Mesendoderm (in vitro differentiated cells): ENCODE measurements at regions not wholly inside any gene's neighbourhood (a gene's known extent, or its start where the extent isn't known, plus 50 kb on each side); places are given as distances from the start of the nearest gene placed in this dataset.

Experiments used
- DNase-seq: peaks from one replicate; pipeline ENCODE4 v3.0.0; 2013
- H2AK5ac ChIP-seq: 2 replicates; pipeline ENCODE4 v1.6.1; 2013; ENCODE audit warnings: low read length, inconsistent platforms
- H2BK120ac ChIP-seq: 2 replicates; pipeline ENCODE4 v1.6.1; 2013; ENCODE audit warnings: low read depth, mild to moderate bottlenecking, low read length, moderate library complexity, mixed read lengths
- H2BK15ac ChIP-seq: replicated peaks from 2 replicates; pipeline ENCODE4 v1.6.1; 2013; ENCODE audit warnings: low read depth, mild to moderate bottlenecking, moderate library complexity
- H2BK5ac ChIP-seq: 2 replicates; pipeline ENCODE4 v1.6.1; 2013; ENCODE audit warnings: low read length, inconsistent platforms
- H3K18ac ChIP-seq: 2 replicates; pipeline ENCODE4 v1.6.1; 2013; ENCODE audit warnings: mild to moderate bottlenecking, low read length, mixed read lengths
- H3K23ac ChIP-seq: one replicate; pipeline ENCODE4 v1.6.1; 2013; ENCODE audit warnings: low read length
- H3K27ac ChIP-seq: 2 replicates; pipeline ENCODE4 v1.5.1; 2013; ENCODE audit warnings: low read depth, mild to moderate bottlenecking, inconsistent platforms, low read length, moderate library complexity
- H3K27me3 ChIP-seq: 2 replicates; pipeline ENCODE4 v1.6.1; 2013; ENCODE audit warnings: low read length, control low read depth, mild to moderate bottlenecking, inconsistent platforms; ENCODE audit not compliant: insufficient read depth, poor library complexity
- H3K36me3 ChIP-seq: 2 replicates; pipeline ENCODE4 v1.6.1; 2013; ENCODE audit warnings: low read length, inconsistent platforms; ENCODE audit not compliant: control insufficient read depth, insufficient read depth
- H3K4ac ChIP-seq: one replicate; pipeline ENCODE4 v1.6.1; 2013; ENCODE audit warnings: low read depth, mild to moderate bottlenecking, low read length, moderate library complexity
- H3K4me1 ChIP-seq: 2 replicates; pipeline ENCODE4 v1.6.1; 2013; ENCODE audit warnings: low read depth, low read length, inconsistent platforms; ENCODE audit not compliant: control insufficient read depth
- H3K4me2 ChIP-seq: 2 replicates; pipeline ENCODE4 v1.6.1; 2013; ENCODE audit warnings: low read length
- H3K4me3 ChIP-seq: 2 replicates; pipeline ENCODE4 v1.5.1; 2013; ENCODE audit warnings: mild to moderate bottlenecking, low read length
- H3K56ac ChIP-seq: one replicate; pipeline ENCODE4 v1.6.1; 2013; ENCODE audit warnings: low read length
- H3K79me1 ChIP-seq: 2 replicates; pipeline ENCODE4 v1.6.1; 2013; ENCODE audit warnings: low read length, inconsistent platforms
- H3K79me2 ChIP-seq: 2 replicates; pipeline ENCODE4 v1.6.1; 2013; ENCODE audit warnings: mild to moderate bottlenecking, low read length; ENCODE audit not compliant: control insufficient read depth, insufficient read depth
- H3K9ac ChIP-seq: 2 replicates; pipeline ENCODE4 v1.6.1; 2013; ENCODE audit warnings: low read length, inconsistent platforms
- H4K5ac ChIP-seq: one replicate; pipeline ENCODE4 v1.6.1; 2013; ENCODE audit warnings: low read length
- H4K8ac ChIP-seq: one replicate; pipeline ENCODE4 v1.6.1; 2013; ENCODE audit warnings: low read depth, mild to moderate bottlenecking, control low read depth, low read length, moderate library complexity
- WGBS: extraction: QIAGEN DNeasy Blood & Tissue Kit; methylation state at CpG from one replicate; pipeline ENCODE4 v1.1.7; 2013; ENCODE audit warnings: low lambda C conversion rate, missing lambda C conversion rate; ENCODE audit not compliant: insufficient coverage; ENCODE audit errors: extremely low coverage; 5-methylcytosine and 5-hydroxymethylcytosine counted together

DNA sequence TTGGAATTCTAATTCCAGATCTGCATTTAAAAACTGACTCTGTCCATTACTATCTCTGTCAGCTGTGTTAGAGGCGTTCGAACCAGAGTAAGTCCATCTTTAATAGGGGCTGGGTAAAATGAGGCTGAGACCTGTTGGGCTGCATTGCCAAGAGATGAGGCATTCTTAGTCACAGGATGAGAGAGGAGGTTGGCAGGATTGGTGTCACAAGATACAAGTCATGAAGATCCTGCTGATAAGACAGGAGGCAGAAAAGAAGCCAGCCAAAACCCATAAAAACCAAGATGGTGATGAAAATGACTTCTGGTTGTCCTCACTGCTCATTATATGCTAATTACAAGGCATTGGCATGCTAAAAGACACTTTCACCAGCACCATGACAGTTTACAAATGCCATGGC, 356.3 kb upstream of the ISX start:
- peaks cover 4% of the 10 kb centered on the region for H3K4me1 ChIP-seq
- WGBS = no CpG with 5 or more reads among the region's 2 CpGs
- H3K4ac ChIP-seq = no peak overlapping the region
- H4K5ac ChIP-seq = no peak overlapping the region
- H3K79me1 ChIP-seq = no peaks in the 10 kb centered on the region
- H4K8ac ChIP-seq = no peak overlapping the region
- no peak overlapping the region for H3K18ac ChIP-seq
- H3K23ac ChIP-seq = no peak overlapping the region
- H3K27me3 ChIP-seq = no peaks in the 10 kb centered on the region
- H3K36me3 ChIP-seq = no peaks in the 10 kb centered on the region
- H3K27ac ChIP-seq = no peak overlapping the region
- H2BK120ac ChIP-seq = no peak overlapping the region
- H2AK5ac ChIP-seq = no peak overlapping the region
- no peak overlapping the region for H3K56ac ChIP-seq
- H2BK5ac ChIP-seq = no peak overlapping the region
- no peaks in the 10 kb centered on the region for H3K79me2 ChIP-seq
- H3K4me3 ChIP-seq = no peak overlapping the region
- peak; percentile 70 for DNase-seq
- H2BK15ac ChIP-seq = no peak overlapping the region
- H3K9ac ChIP-seq = no peak overlapping the region
- H3K4me2 ChIP-seq = no peak overlapping the region

DNA sequence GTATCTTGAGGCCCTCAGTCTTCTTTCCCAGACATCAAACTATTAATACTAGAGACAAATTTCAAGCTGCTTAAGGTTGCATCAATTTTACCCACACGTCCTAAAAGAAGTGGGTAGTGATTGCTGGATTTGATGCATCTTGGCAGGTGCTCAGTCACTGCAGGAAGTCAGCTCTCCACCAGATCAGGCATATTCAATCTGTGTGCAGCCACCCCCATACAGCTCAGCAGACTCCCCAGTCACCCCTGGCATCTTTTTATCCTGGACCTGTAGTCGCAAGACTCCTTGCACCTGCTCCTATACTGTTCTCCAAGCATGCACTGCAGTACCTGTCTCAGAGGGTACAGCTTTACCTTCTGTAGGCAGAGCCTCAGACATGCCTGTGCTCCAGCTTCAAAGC, 343.1 kb upstream of the ISX start:
- Histone ChIP-seq H3K4me1 (no peaks in the 10 kb centered on the region), H3K4me2 (no peak overlapping the region), H3K18ac (no peak overlapping the region), H3K9ac (no peak overlapping the region), H2BK15ac (no peak overlapping the region), H3K56ac (no peak overlapping the region), H3K79me2 (no peaks in the 10 kb centered on the region), H3K36me3 (no peaks in the 10 kb centered on the region), H2AK5ac (no peak overlapping the region), H3K4ac (no peak overlapping the region), H2BK5ac (no peak overlapping the region), H3K27me3 (no peaks in the 10 kb centered on the region), H4K8ac (no peak overlapping the region), H3K23ac (no peak overlapping the region), H4K5ac (no peak overlapping the region), H3K4me3 (no peak overlapping the region), H3K79me1 (no peaks in the 10 kb centered on the region), H3K27ac (no peak overlapping the region), H2BK120ac (no peak overlapping the region)
- DNase-seq = no peak
- no CpG with 5 or more reads among the region's 2 CpGs for WGBS

DNA sequence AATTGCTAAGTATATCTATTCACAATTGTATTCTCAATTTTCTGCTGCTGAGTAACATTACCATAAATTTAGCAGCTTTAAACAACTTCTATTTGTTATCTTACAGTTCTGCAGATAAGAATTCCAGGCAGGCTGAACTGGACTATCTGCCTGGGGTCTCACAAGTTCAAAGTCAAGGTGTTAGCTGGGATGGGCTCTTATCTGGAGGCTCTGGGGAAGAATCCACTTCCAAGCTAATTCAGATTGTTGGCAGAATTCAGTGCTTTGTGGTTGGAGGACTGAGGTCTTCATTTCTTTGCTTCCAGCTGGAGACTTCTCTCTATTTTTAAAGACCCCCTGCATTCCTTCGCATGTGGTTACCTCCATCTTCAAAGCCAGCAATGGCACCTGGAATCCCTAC, 329.9 kb upstream of the ISX start:
- Histone ChIP-seq H3K4me1 (no peaks in the 10 kb centered on the region), H3K79me1 (no peaks in the 10 kb centered on the region), H3K9ac (no peak overlapping the region), H3K27me3 (no peaks in the 10 kb centered on the region), H2BK5ac (no peak overlapping the region), H4K5ac (no peak overlapping the region), H3K4me2 (no peak overlapping the region), H4K8ac (no peak overlapping the region), H2AK5ac (no peak overlapping the region), H3K4me3 (no peak overlapping the region), H3K18ac (no peak overlapping the region), H3K27ac (no peak overlapping the region), H3K23ac (no peak overlapping the region), H2BK120ac (peak overlapping the region; percentile 28), H3K79me2 (no peaks in the 10 kb centered on the region), H3K4ac (no peak overlapping the region), H2BK15ac (no peak overlapping the region), H3K56ac (no peak overlapping the region), H3K36me3 (no peaks in the 10 kb centered on the region)
- DNase-seq = peak; percentile 90
- no CpG with 5 or more reads among the region's 1 CpG for WGBS

DNA sequence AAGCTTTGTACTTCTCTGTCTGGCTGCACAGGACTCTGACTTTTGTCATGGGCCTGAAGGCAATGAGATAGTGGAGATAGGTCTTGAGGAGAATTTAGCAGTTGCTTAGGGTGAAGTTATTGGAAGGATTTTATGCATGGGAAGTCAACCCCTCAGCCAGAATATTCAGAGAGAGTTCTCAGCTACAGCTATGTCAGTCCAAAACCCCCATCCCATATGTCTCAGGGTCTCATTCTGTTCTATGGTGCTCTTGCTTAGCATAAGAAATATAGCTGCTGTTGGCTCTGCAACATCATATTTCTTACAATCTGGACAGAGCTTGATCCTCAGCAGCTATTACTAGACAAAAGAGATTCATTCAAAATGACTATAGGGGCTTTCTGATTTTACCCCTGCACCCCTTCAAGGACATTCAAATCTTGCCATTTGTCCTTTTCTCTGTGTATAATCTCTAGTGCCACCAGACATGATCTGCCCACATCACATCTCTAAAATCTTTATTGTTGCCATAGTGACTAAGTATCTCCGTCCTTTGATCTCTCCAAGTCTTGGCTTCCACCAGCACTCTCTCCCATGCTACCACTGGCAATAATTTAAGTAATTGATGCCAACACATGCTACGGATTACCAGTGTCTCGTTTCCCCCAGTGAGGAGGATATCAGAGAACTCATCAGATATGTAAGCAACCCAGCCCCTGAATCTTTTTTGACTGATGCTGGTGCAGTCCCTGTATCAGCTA, 327.1 kb upstream of the ISX start:
- Histone ChIP-seq H2AK5ac (no peak overlapping the region), H3K4me3 (no peak overlapping the region), H3K18ac (no peak overlapping the region), H3K4ac (no peak overlapping the region), H3K27me3 (no peaks in the 10 kb centered on the region), H3K36me3 (no peaks in the 10 kb centered on the region), H3K79me1 (no peaks in the 10 kb centered on the region), H3K9ac (no peak overlapping the region), H3K23ac (no peak overlapping the region), H2BK15ac (no peak overlapping the region), H3K4me2 (no peak overlapping the region), H4K8ac (no peak overlapping the region), H3K27ac (no peak overlapping the region), H3K4me1 (no peaks in the 10 kb centered on the region), H3K56ac (no peak overlapping the region), H2BK120ac (no peak overlapping the region), H4K5ac (no peak overlapping the region), H2BK5ac (no peak overlapping the region), H3K79me2 (no peaks in the 10 kb centered on the region)
- whole genome bisulfite sequencing = no CpG with 5 or more reads among the region's 3 CpGs
- no peak for DNase-seq

DNA sequence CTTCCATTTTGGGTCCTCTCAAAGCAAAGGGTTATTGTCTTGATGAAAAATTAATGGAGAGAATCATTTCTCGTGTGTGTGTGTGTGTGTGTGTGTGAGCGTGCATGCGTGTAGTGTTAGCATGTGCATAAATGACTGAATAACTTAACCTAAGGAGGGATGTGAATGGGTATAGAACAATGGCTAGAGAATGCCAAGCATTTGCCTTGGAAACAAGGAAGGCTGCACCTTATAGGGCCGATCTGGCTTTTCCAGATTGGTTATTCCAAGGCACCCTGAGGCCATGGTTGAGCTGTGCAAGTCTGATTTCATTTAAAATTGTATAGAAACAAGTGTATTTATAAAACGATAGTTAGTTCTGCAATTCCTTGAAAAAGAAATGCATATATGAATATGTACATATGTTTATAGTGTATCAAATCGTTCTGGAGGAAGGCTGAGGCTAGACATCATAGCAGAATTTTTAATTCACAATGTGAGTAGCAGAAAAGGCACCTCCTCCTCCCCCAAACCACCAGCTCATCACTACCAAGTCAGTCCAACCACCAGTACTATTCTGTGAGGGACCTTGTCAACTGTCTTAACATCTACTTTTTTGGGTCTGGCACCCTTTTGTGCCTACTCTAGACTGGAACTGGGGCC, 322.7 kb upstream of the ISX start:
- Histone ChIP-seq H3K79me1 (no peaks in the 10 kb centered on the region), H3K18ac (no peak overlapping the region), H2BK120ac (no peak overlapping the region), H2AK5ac (no peak overlapping the region), H3K4me2 (no peak overlapping the region), H3K4me1 (no peaks in the 10 kb centered on the region), H3K23ac (no peak overlapping the region), H4K8ac (no peak overlapping the region), H3K4ac (no peak overlapping the region), H3K79me2 (no peaks in the 10 kb centered on the region), H3K9ac (no peak overlapping the region), H4K5ac (no peak overlapping the region), H3K27me3 (no peaks in the 10 kb centered on the region), H3K27ac (no peak overlapping the region), H3K56ac (no peak overlapping the region), H3K36me3 (no peaks in the 10 kb centered on the region), H2BK15ac (no peak overlapping the region), H2BK5ac (no peak overlapping the region), H3K4me3 (no peak overlapping the region)
- no peak for DNase-seq
- no CpG with 5 or more reads among the region's 6 CpGs for WGBS
